ENCODE measurements at regions not wholly inside any gene's neighbourhood (a gene's known extent, or its start where the extent isn't known, plus 50 kb on each side); places are given as distances from the start of the nearest gene placed in this dataset.
"Not testable (repeated sequence)": the region's sequence is repeated elsewhere in the genome, so short reads cannot be mapped to it uniquely, and the experiment has no call there.

GRCh38 chr2:242041816-242042215 is 172.3 kb downstream of the RTP5 start:
- DNase-seq (ENCODE audit: low read depth in 4 of 4, low spot score in 2 of 4) = no peak

DNA sequence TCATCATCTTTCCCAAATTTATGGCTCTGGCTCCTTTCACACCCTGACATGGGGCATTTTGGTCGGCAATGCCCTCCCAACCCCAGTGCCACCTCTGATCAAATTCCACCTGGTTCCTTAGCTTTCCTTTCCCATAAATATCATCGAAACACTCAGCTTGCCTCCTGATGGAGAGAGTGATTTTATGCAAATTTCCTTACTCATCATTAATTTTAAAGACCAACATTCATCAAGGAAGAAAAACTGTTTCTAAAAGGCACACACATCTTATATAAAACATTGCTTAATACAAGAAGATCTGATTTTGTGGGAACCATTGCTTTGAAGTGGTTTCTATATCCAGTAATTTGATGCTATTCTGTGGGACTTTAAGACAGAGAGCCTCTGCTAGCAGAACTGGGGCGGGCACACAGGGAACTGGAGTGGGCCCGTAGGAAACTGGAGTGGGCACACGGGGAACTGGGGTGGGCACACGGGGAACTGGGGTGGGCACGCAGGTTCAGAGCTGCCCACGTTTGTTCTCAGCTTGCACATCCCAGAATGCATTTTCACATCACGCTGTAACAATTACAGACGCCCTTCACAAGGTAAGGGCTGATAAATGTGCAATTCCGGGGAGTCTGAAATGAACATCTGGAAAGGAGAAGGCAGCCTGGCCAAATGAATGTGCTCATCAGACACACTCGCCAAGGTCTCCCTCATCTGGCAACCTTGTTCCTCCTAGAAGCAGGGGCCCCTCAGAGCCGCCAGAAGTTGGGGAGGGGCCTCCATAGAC is 174.2 kb downstream of the RTP5 start:
- no peak for DNase-seq (ENCODE audit: low read depth in 4 of 4, low spot score in 2 of 4)

DNA sequence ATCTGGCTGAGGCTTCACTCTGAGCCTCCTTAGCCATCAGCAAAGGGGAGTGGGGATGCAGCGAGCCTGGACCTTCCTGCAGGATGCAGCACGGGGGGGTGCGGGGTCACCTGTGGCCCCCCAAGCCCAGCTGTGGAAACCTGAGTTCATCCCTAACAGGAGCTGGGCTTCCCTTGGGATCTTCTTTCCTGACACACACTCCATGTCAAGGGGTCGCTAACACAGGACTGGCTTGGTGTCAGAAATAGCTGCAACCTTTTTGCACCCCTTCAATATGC is 174.7 kb downstream of the RTP5 start:
- DNase-seq (ENCODE audit: low read depth in 4 of 4, low spot score in 2 of 4) = no peak

DNA sequence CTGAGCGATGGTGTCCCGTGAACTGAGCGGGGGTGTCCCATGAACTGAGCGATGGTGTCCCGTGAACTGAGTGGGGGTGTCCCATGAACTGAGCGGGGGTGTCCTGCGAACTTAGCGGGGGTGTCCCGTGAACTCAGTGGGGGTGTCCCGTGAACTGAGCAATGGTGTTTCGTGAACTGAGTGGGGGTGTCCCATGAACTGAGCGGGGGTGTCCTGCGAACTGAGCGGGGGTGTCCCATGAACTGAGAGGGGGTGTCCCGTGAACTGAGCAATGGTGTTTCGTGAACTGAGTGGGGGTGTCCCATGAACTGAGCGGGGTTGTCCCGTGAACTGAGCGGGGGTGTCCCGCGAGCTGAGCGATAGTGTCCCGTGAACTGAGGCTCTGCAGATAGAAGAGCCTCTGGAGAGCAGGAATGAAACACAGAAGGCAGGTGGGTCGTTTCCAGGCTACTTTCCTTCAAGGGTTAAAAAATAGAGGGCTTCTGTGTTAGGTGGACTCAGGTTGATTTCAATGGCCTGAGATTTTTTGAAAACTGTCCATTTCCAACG is 176.1 kb downstream of the RTP5 start:
- DNase-seq (ENCODE audit: low read depth in 4 of 4, low spot score in 2 of 4) = not testable (repeated sequence)

DNA sequence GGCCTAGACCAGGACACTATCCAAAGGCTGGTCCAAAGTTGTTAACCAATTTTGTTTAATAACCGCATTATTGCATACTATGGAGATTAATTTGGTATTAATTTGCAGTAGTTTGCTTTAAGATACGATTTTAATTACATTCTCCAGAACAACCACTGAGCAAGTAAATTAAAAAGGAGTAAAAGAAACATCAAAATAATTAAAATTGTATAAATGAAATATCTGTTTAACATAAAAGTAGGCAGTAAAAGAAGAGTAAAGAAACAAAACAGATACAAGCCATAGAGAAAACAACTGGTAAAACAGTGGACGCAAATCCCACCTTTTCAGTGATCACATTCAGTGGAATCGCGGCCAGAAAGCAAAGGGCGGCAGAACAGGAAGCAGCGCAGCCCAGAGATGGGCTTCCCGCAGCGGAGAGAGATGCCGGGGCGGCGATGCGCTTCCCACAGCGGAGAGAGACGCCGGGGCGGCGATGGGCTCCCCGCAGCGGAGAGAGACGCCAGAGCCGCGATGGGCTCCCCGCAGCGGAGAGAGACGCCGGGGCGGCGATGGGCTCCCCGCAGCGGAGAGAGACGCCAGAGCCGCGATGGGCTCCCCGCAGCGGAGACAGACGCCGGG is 176.8 kb downstream of the RTP5 start:
- no peak for DNase-seq (ENCODE audit: low read depth in 4 of 4, low spot score in 2 of 4)

- no peak for DNase-seq (ENCODE audit: low read depth in 4 of 4, low spot score in 2 of 4)
Observed at GRCh38 chr2:242047963-242048362, 178.4 kb downstream of the RTP5 start.

DNA sequence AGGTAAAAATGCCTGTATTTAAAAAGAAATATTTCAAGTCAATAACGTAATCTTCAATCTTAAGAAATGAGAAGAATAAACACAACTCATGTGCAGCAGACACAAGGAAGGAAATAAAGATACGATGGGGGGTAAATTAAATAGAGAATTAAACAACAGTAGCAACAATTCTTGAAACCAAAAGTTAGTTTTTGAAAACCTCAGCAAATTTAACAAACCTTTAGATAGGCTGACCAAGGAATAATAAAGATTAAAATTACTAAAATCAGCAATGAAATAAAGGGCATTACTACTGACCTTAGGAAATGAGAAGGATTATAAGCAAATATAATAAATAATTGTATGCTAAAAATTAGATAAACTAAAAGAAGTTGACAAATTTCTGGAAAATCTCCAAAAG is 178.9 kb downstream of the RTP5 start:
- no peak for DNase-seq (ENCODE audit: low read depth in 4 of 4, low spot score in 2 of 4)

- DNase-seq (ENCODE audit: low read depth in 4 of 4, low spot score in 2 of 4) = not testable (repeated sequence)
Observed at GRCh38 chr2:242049492-242049891, 180.0 kb downstream of the RTP5 start.

DNA sequence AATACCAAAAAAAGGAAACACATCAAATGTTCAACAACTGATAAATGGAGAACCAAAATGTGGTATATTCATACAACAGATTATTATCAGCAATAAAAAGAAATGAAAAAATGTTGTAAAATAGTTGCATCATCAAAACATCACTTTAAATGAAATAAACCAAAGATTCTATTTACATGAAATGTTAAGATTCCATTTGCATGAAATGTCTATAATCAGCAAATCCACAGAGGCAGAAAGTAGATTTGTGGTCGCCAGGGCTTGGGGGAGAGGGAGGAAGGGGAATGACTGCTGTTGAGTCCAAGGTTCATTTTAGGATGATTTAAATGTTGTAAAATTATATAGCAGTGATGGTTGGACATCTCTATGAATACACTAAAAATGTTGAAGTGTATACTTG is 181.9 kb downstream of the RTP5 start:
- DNase-seq (ENCODE audit: low read depth in 4 of 4, low spot score in 2 of 4) = no peak

DNA sequence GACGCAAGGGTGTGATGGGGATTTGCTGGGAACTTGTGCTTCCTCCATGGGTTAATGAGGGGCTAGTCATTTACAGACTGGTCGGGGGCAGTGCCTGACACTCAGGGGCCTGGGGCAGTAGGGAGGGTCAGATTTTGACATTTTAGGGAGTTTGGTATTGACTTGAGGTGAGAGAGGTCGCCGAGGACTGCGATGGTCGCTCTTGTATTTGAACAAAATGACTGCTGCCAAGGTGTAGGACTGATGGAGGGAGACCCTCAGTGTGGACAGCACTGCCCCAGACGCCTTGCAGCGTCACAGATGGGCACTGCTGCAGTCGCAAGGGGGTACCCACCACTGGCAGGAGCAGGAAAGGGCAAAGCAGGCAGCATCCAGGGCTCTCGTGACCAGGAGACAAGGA is 182.9 kb downstream of the RTP5 start:
- no peak for DNase-seq (ENCODE audit: low read depth in 4 of 4, low spot score in 2 of 4)

DNA sequence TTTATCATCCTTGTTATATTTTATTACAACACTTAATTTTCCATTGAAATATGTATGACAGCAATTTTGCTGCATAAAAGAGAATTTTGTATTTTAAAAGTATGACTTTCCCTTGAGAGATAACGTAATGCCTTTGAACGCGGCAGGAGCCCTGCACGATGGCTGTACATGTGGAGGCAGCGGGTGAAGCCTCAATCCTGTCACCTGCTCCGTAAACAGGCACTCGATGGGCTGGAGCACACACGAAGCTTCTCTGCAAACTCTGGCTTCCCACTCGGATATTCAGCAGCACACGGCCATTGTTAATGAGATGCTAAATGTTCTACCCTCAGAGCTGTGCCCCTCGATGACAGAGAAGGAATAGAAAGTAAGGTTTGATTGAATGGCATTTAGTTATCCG is 184.4 kb downstream of the RTP5 start:
- DNase-seq (ENCODE audit: low read depth in 4 of 4, low spot score in 2 of 4) = no peak

GRCh38 chr2:242054406-242054805 is 184.9 kb downstream of the RTP5 start:
- no peak for DNase-seq (ENCODE audit: low read depth in 4 of 4, low spot score in 2 of 4)

GRCh38 chr2:242054881-242055801 is 185.6 kb downstream of the RTP5 start:
- DNase-seq (ENCODE audit: low read depth in 4 of 4, low spot score in 2 of 4) = no peak

- no peak for DNase-seq (ENCODE audit: low read depth in 4 of 4, low spot score in 2 of 4)
Observed at GRCh38 chr2:242056026-242056425, 186.5 kb downstream of the RTP5 start.

DNA sequence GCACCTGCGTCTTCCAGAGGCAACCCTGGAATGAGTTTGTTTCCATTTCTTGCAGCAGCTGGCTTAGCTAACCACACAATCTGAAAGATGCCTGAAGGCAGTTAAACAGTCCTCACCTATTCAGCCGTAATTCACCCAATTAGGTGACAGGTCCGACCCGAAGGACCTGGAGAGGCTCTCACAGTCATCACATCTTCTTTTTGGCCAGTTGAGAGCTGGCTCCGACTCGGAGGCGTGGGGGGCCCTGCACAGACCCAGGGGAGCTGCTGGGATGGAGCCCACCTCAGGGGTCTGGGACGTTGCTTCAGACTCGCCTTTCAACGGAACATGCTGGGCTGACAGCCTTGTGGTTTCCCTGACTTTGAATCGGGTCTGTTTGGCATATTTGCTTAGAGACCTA is 187.3 kb downstream of the RTP5 start:
- no peak for DNase-seq (ENCODE audit: low read depth in 4 of 4, low spot score in 2 of 4)

- DNase-seq (ENCODE audit: low read depth in 4 of 4, low spot score in 2 of 4) = no peak
Observed at GRCh38 chr2:242057379-242058040, 188.0 kb downstream of the RTP5 start.

- DNase-seq (ENCODE audit: low read depth in 4 of 4, low spot score in 2 of 4) = no peak
Observed at GRCh38 chr2:242058116-242058680, 188.7 kb downstream of the RTP5 start.

- DNase-seq (ENCODE audit: low read depth in 4 of 4, low spot score in 2 of 4) = no peak
Observed at GRCh38 chr2:242059566-242059965, 190.0 kb downstream of the RTP5 start.

- DNase-seq (ENCODE audit: low read depth in 4 of 4, low spot score in 2 of 4) = no peak
Observed at GRCh38 chr2:242060212-242060835, 190.8 kb downstream of the RTP5 start.

- DNase-seq (ENCODE audit: low read depth in 4 of 4, low spot score in 2 of 4) = not testable (repeated sequence)
Observed at GRCh38 chr2:242061930-242062329, 192.4 kb downstream of the RTP5 start.
